Dermis blood vessel endothelial cell (primary cell): ENCODE measurements at regions not wholly inside any gene's neighbourhood (a gene's known extent, or its start where the extent isn't known, plus 50 kb on each side); places are given as distances from the start of the nearest gene placed in this dataset.
"Not testable (repeated sequence)": the region's sequence is repeated elsewhere in the genome, so short reads cannot be mapped to it uniquely, and the experiment has no call there.

Experiments used
- DNase-seq: peaks from one replicate; pipeline ENCODE4 v3.0.0; 2010

GRCh38 chr14:61602003-61602732, 93.1 kb upstream of the HIF1A start:
- DNase-seq, result no peak

GRCh38 chr14:61602733-61603077, 92.6 kb upstream of the HIF1A start:
- DNase-seq, result no peak

- DNase-seq, result no peak
Observed at GRCh38 chr14:61603736-61604135, 91.6 kb upstream of the HIF1A start.

GRCh38 chr14:61607570-61608244, 87.6 kb upstream of the HIF1A start:
- peak; percentile 30 for DNase-seq

GRCh38 chr14:61608245-61609165, 86.8 kb upstream of the HIF1A start:
- DNase-seq, result peak; percentile 85

GRCh38 chr14:61609191-61609843, 86.0 kb upstream of the HIF1A start:
- DNase-seq, result peak; percentile 89

GRCh38 chr14:61609884-61610283, 85.4 kb upstream of the HIF1A start:
- no peak for DNase-seq

- DNase-seq, result no peak
Observed at GRCh38 chr14:61610900-61611299, 84.4 kb upstream of the HIF1A start.

GRCh38 chr14:61611880-61612630, 83.3 kb upstream of the HIF1A start:
- DNase-seq, result no peak

GRCh38 chr14:61613006-61613405, 82.3 kb upstream of the HIF1A start:
- DNase-seq, result not testable (repeated sequence)

GRCh38 chr14:61614693-61615092, 80.6 kb upstream of the HIF1A start:
- DNase-seq, result no peak

GRCh38 chr14:61615743-61616523, 79.4 kb upstream of the HIF1A start:
- DNase-seq, result peak; percentile 72

- peak; percentile 49 for DNase-seq
Observed at GRCh38 chr14:61616524-61617185, 78.7 kb upstream of the HIF1A start.

- no peak for DNase-seq
Observed at GRCh38 chr14:61618448-61618847, 76.9 kb upstream of the HIF1A start.

- DNase-seq, result no peak
Observed at GRCh38 chr14:61619494-61619893, 75.8 kb upstream of the HIF1A start.

GRCh38 chr14:61620130-61620946, 75.0 kb upstream of the HIF1A start:
- DNase-seq, result peak; percentile 71

GRCh38 chr14:61621444-61621843, 73.9 kb upstream of the HIF1A start:
- DNase-seq, result no peak

GRCh38 chr14:61622051-61622450, 73.3 kb upstream of the HIF1A start:
- DNase-seq, result no peak

- DNase-seq, result no peak
Observed at GRCh38 chr14:61623927-61624326, 71.4 kb upstream of the HIF1A start.

- DNase-seq, result no peak
Observed at GRCh38 chr14:61625165-61625564, 70.1 kb upstream of the HIF1A start.
